Calu3 (cell line): ENCODE measurements at regions not wholly inside any gene's neighbourhood (a gene's known extent, or its start where the extent isn't known, plus 50 kb on each side); places are given as distances from the start of the nearest gene placed in this dataset.

Source experiments
- BruUV-seq: library from RNA; stranded (reverse); fragments of 400-500 nt; replicated peaks from 2 replicates; lab custom pipeline; 2021; lab: Mats Ljungman, UMichigan
- CTCF ChIA-PET: fragments of 300-600 bp; sonication (Branson Sonifier 250); formaldehyde crosslinking; loops from one replicate; lab custom pipeline; 2022; ENCODE audit warnings: antibody characterized with exemption; lab: Charles Lee
- DNase-seq: peaks from one replicate; pipeline ENCODE4 v3.0.0; 2022
- H3K27ac Mint-ChIP-seq: one replicate; pipeline ENCODE4 v1.8.0; 2022; ENCODE audit warnings: mixed read lengths; ENCODE audit not compliant: unreplicated experiment
- H3K27me3 Mint-ChIP-seq: one replicate; pipeline ENCODE4 v1.8.0; 2022; ENCODE audit warnings: mixed read lengths; ENCODE audit not compliant: unreplicated experiment
- H3K36me3 Mint-ChIP-seq: one replicate; pipeline ENCODE4 v1.8.0; 2022; ENCODE audit warnings: mild to moderate bottlenecking, moderate library complexity, mixed read lengths; ENCODE audit not compliant: insufficient read depth, unreplicated experiment
- H3K4me1 Mint-ChIP-seq: one replicate; pipeline ENCODE4 v1.8.0; 2022; ENCODE audit warnings: mild to moderate bottlenecking, low read depth, mixed read lengths; ENCODE audit not compliant: unreplicated experiment
- H3K4me3 Mint-ChIP-seq: one replicate; pipeline ENCODE4 v1.8.0; 2022; ENCODE audit warnings: mild to moderate bottlenecking, low read depth, moderate library complexity, mixed read lengths; ENCODE audit not compliant: unreplicated experiment
- H3K9me3 Mint-ChIP-seq: one replicate; pipeline ENCODE4 v1.8.0; 2022; ENCODE audit warnings: low read depth, mixed read lengths; ENCODE audit not compliant: unreplicated experiment
- intact Hi-C: fragments of 100-400 bp; cut with micrococcal nuclease; formaldehyde crosslinking; loops from one replicate; pipeline ENCODE4 v1.10.0; 2022; ENCODE audit not compliant: unreplicated experiment
- TF ChIP-seq, protein P1 (sequence below): fragments of 200-600 bp; IDR thresholded peaks from one replicate; pipeline ENCODE4 v1.8.0; 2022; ENCODE audit warnings: antibody characterized with exemption; ENCODE audit not compliant: unreplicated experiment

DNA sequence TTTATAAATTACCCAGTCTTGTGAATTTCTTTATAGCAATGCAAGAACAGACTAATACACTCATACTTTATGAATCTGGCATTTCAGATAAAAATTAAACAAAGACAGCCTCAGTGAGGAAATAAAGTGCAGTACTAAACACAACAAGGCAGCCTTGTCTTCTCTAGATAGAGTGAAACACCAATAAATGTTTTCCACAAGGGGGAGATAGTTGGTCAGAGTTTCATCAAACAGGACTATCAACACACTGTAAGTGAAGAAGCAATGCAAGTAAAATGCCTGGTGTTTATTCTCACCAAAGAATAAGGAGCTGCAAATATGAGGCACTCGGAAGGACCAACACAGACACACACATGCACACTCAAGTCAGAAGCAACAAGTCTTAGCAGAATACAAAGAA, 62.8 kb downstream of the FAM9B start:
- intact Hi-C loops, result loop anchor here (1.0 to 5.0 kb wide), 8 partner anchors 102 to 738 kb away; no protein-coding TSS in a partner anchor
- peaks cover 12% of the 10 kb centered on the region for H3K4me1 Mint-ChIP-seq
- no peak overlapping the region for H3K4me3 Mint-ChIP-seq
- TF ChIP-seq, protein P1, sequence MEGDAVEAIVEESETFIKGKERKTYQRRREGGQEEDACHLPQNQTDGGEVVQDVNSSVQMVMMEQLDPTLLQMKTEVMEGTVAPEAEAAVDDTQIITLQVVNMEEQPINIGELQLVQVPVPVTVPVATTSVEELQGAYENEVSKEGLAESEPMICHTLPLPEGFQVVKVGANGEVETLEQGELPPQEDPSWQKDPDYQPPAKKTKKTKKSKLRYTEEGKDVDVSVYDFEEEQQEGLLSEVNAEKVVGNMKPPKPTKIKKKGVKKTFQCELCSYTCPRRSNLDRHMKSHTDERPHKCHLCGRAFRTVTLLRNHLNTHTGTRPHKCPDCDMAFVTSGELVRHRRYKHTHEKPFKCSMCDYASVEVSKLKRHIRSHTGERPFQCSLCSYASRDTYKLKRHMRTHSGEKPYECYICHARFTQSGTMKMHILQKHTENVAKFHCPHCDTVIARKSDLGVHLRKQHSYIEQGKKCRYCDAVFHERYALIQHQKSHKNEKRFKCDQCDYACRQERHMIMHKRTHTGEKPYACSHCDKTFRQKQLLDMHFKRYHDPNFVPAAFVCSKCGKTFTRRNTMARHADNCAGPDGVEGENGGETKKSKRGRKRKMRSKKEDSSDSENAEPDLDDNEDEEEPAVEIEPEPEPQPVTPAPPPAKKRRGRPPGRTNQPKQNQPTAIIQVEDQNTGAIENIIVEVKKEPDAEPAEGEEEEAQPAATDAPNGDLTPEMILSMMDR, result no peak
- no peaks in the 10 kb centered on the region for H3K36me3 Mint-ChIP-seq
- no peak overlapping the region for H3K27ac Mint-ChIP-seq
- no peak for DNase-seq
- CTCF ChIA-PET, result interaction anchor here (1.0 kb wide), 1 partner anchor 492 kb away, joined by 4 read pairs; no protein-coding TSS in a partner anchor
- no peaks in the 10 kb centered on the region for H3K9me3 Mint-ChIP-seq
- no TSS peak for BruUV-seq
- no peaks in the 10 kb centered on the region for H3K27me3 Mint-ChIP-seq

DNA sequence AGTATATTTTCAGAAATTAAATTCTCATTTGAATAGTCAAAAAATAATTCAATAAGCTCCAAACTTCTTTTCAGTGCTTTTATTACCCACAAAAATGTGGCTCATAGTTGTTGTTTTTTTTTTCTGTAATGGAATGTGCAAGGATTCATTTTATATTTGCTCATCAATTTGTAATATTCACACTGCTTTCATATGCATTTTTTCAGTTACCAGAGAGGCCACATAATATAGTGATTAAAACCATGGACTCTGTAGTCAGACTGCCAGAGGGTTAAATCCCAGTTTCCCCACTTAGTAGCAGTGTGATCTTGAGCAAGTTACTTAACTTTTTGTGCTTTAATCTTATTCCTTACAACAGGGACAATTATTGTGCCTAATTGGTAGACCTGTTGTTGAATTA, 64.5 kb downstream of the FAM9B start:
- H3K9me3 Mint-ChIP-seq, result no peaks in the 10 kb centered on the region
- BruUV-seq, result no TSS peak
- CTCF ChIA-PET, result no interaction called here
- H3K36me3 Mint-ChIP-seq, result no peaks in the 10 kb centered on the region
- H3K4me1 Mint-ChIP-seq, result peaks cover 12% of the 10 kb centered on the region
- DNase-seq, result no peak
- H3K4me3 Mint-ChIP-seq, result no peak overlapping the region
- intact Hi-C loops, result no loop called here
- TF ChIP-seq, protein P1, result no peak
- no peak overlapping the region for H3K27ac Mint-ChIP-seq
- H3K27me3 Mint-ChIP-seq, result no peaks in the 10 kb centered on the region

DNA sequence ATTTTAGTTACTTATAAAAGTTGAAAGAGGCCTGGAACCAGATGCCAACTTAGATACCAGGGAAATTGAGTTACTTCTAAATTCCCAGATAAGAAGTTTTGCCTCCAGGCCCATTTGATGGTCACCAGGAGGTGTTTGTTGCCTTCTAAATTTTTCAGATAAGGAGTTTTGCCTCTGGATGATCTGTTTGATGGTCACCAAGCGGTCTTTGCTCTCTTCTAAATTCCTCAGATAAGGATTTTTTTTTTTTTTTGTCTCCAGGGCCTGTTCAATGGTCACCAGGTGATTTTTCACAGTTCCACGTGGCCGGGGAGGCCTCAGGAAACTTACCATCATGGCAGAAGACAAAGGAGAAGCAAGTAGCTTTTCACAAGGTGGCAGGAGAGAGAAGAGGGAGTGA, 66.5 kb downstream of the FAM9B start:
- CTCF ChIA-PET, result no interaction called here
- H3K27me3 Mint-ChIP-seq, result no peaks in the 10 kb centered on the region
- no peak for DNase-seq
- H3K4me3 Mint-ChIP-seq, result no peak overlapping the region
- no peaks in the 10 kb centered on the region for H3K36me3 Mint-ChIP-seq
- no peaks in the 10 kb centered on the region for H3K9me3 Mint-ChIP-seq
- BruUV-seq, result no TSS peak
- peaks cover 12% of the 10 kb centered on the region for H3K4me1 Mint-ChIP-seq
- TF ChIP-seq, protein P1, result no peak
- no peak overlapping the region for H3K27ac Mint-ChIP-seq
- intact Hi-C loops, result no loop called here

DNA sequence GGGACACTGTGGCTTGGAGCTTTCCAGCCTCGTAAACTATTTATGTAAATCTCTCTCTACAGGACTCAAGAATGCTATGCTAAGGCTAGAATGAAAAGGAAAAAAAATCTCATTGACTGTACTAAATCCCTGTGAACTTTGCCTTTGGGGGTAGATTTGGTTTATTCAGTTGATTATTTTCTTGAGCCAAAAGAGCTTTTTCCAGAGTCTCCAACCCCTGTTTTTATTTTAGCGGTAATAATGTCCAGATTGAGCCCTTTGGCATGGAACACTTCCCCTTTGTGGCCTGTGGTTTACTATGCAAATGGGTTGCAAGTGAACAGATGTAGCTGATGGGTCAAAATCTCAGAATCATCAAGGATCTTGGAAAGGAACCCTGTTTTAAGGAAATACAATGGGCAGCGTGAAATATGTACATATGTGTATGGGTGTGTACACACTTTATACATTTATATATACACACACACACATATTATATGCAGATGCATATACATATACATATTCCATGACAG, 72.9 kb downstream of the FAM9B start:
- no peak for DNase-seq
- TF ChIP-seq, protein P1, result no peak
- Mint-ChIP-seq H3K36me3 (no peaks in the 10 kb centered on the region), H3K9me3 (no peaks in the 10 kb centered on the region), H3K27me3 (peaks cover 21% of the 10 kb centered on the region), H3K27ac (no peak overlapping the region), H3K4me3 (no peak overlapping the region), H3K4me1 (no peaks in the 10 kb centered on the region)
- intact Hi-C loops, result no loop called here
- CTCF ChIA-PET, result no interaction called here
- BruUV-seq, result no TSS peak
